Uterus (tissue), 3 donors: ENCODE measurements at regions not wholly inside any gene's neighbourhood (a gene's known extent, or its start where the extent isn't known, plus 50 kb on each side); places are given as distances from the start of the nearest gene placed in this dataset.

Experiments used
- DNase-seq, 2 donors: peaks; one replicate each; pipeline ENCODE4 v3.0.0-alpha.2; 2019 to 2020
- H3K27ac ChIP-seq, 2 donors: fragments of 200-600 bp; sonication (generic); 1 replicate in 1 of 2; 2 replicates in 1 of 2; pipeline ENCODE4 v1.5.1; 2016 to 2018
- H3K27me3 ChIP-seq, 2 donors: fragments of 200-600 bp; sonication (generic); one replicate each; pipeline ENCODE4 v1.5.1; 2018 to 2019; ENCODE audit warnings: control low read depth in 1 of 2
- H3K36me3 ChIP-seq, 2 donors: fragments of 200-600 bp; sonication (generic); one replicate each; pipeline ENCODE4 v1.5.1; 2019; ENCODE audit warnings: control low read depth in 1 of 2
- H3K4me1 ChIP-seq, 2 donors: fragments of 200-600 bp; sonication (generic); one replicate each; pipeline ENCODE4 v1.5.1; 2018 to 2019; ENCODE audit warnings: control low read depth in 1 of 2
- H3K4me3 ChIP-seq, 2 donors: fragments of 200-600 bp; sonication (generic); 1 replicate in 1 of 2; 2 replicates in 1 of 2; pipeline ENCODE4 v1.5.1; 2018 to 2019; ENCODE audit warnings: mild to moderate bottlenecking in 1 of 2
- H3K9me3 ChIP-seq, 2 donors: fragments of 200-600 bp; sonication (generic); one replicate each; pipeline ENCODE4 v1.5.1; 2019; ENCODE audit warnings: control low read depth in 1 of 2
- CTCF ChIP-seq, 4 experiments: fragments of 200-600 bp in 2 of 4; fragments of 450-650 bp in 2 of 4; sonication (generic) in 2 of 4; IDR thresholded peaks; one replicate each; pipeline ENCODE4 v1.5.1; 2016 to 2019; ENCODE audit warnings: antibody characterized with exemption in 4 of 4, mild to moderate bottlenecking in 2 of 4, moderate library complexity in 1 of 4
- POLR2A ChIP-seq, 2 donors: fragments of 450-650 bp; IDR thresholded peaks; one replicate each; pipeline ENCODE4 v1.6.1; 2016; ENCODE audit warnings: antibody characterized with exemption in 2 of 2, mild to moderate bottlenecking in 1 of 2, moderate library complexity in 1 of 2
- intact Hi-C: fragments of 100-400 bp; cut with DNase I; formaldehyde crosslinking; loops from one replicate; pipeline ENCODE4 v1.15.1; 2023; ENCODE audit warnings: low total_unique reads
- donor health status: DM: yes; HTN: yes; CAD: no.

GRCh38 chr3:69588170-69588569 lies 151.1 kb upstream of the MITF start:
- intact Hi-C loops: no loop called here
- TF ChIP-seq CTCF (IDR thresholded peaks at IDR 0.05) (no peak), POLR2A (IDR thresholded peaks at IDR 0.05) (no peak)
- Histone ChIP-seq H3K36me3 (no peaks in the 10 kb centered on the region), H3K27me3 (no peaks in the 10 kb centered on the region), H3K4me1 (no peaks in the 10 kb centered on the region), H3K4me3 (no peak overlapping the region), H3K9me3 (peaks cover 0 to 7% of the 10 kb centered on the region in 2 donors), H3K27ac (no peak overlapping the region)
- no peak for DNase-seq

GRCh38 chr3:69585472-69585871 lies 153.8 kb upstream of the MITF start:
- H3K27ac ChIP-seq: no peak overlapping the region
- DNase-seq: no peak
- no peaks in the 10 kb centered on the region for H3K27me3 ChIP-seq
- peaks cover 0 to 7% of the 10 kb centered on the region in 2 donors for H3K9me3 ChIP-seq
- no peak overlapping the region for H3K4me3 ChIP-seq
- intact Hi-C loops: no loop called here
- no peaks in the 10 kb centered on the region for H3K36me3 ChIP-seq
- TF ChIP-seq CTCF (IDR thresholded peaks at IDR 0.05) (no peak), POLR2A (IDR thresholded peaks at IDR 0.05) (no peak)
- no peaks in the 10 kb centered on the region for H3K4me1 ChIP-seq

GRCh38 chr3:69582044-69582443 lies 157.2 kb upstream of the MITF start:
- no peak overlapping the region for H3K4me3 ChIP-seq
- H3K36me3 ChIP-seq: no peaks in the 10 kb centered on the region
- H3K9me3 ChIP-seq: peaks cover 0 to 7% of the 10 kb centered on the region in 2 donors
- no peaks in the 10 kb centered on the region for H3K4me1 ChIP-seq
- H3K27ac ChIP-seq: no peak overlapping the region
- intact Hi-C loops: no loop called here
- TF ChIP-seq CTCF (IDR thresholded peaks at IDR 0.05) (no peak), POLR2A (IDR thresholded peaks at IDR 0.05) (no peak)
- H3K27me3 ChIP-seq: no peaks in the 10 kb centered on the region
- DNase-seq: no peak

GRCh38 chr3:69579306-69580041 lies 159.8 kb upstream of the MITF start:
- H3K27me3 ChIP-seq: no peaks in the 10 kb centered on the region
- TF ChIP-seq CTCF (IDR thresholded peaks at IDR 0.05) (no peak), POLR2A (IDR thresholded peaks at IDR 0.05) (no peak)
- no peaks in the 10 kb centered on the region for H3K9me3 ChIP-seq
- H3K4me3 ChIP-seq: no peak overlapping the region
- H3K36me3 ChIP-seq: no peaks in the 10 kb centered on the region
- DNase-seq: no peak
- intact Hi-C loops: no loop called here
- H3K4me1 ChIP-seq: no peaks in the 10 kb centered on the region
- H3K27ac ChIP-seq: no peak overlapping the region

GRCh38 chr3:69569520-69569919 lies 169.7 kb upstream of the MITF start:
- TF ChIP-seq CTCF (IDR thresholded peaks at IDR 0.05) (no peak), POLR2A (IDR thresholded peaks at IDR 0.05) (no peak)
- H3K9me3 ChIP-seq: no peaks in the 10 kb centered on the region
- H3K36me3 ChIP-seq: no peaks in the 10 kb centered on the region
- no peak overlapping the region for H3K4me3 ChIP-seq
- no peaks in the 10 kb centered on the region for H3K4me1 ChIP-seq
- no peak overlapping the region for H3K27ac ChIP-seq
- no peak for DNase-seq
- H3K27me3 ChIP-seq: no peaks in the 10 kb centered on the region
- intact Hi-C loops: no loop called here
